HG03064 (cell line): ENCODE measurements at regions not wholly inside any gene's neighbourhood (a gene's known extent, or its start where the extent isn't known, plus 50 kb on each side); places are given as distances from the start of the nearest gene placed in this dataset.

ENCODE experiments used
- ATAC-seq: cut with Tn5 transposase; IDR thresholded peaks from one replicate; pipeline ENCODE4 v1.9.1; 2021; ENCODE audit warnings: low read depth; ENCODE audit not compliant: unreplicated experiment

DNA sequence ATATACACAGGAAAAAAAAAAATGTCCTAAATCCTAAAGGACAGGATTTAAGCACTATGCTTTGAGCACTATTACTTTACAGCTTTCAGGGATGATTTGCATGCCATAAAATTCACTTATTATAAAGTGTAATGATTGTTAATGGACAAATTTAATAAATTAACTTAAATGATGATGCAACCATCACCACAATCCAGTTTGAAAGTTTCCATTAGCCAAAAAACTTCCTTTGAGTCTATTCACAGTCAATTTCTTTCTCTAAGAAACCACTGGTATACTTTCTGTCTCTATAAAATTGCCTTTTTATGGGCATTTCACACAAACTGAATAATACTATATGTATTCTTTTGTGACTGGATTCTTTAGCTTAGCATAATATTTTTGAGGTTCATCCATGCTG lies 111.1 kb upstream of the RIOK3 start:
- ATAC-seq, result no peak

DNA sequence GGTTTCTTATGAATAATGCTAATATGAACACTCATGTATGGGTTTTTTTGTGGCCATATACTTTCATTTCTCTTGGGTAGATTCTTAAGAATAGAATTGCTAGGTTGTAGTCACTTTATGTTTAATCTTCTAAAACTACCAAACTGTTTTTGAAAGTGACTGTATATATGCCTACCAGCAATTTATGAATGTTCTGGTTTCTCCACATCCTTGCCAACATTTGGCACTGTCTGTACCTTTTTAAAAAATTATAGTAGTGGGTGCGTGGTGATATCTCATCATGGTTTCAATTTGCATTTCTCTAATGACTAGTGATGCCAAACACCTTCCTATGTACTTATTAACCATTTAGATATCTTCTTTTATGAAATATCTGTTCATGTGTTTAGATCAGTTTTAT lies 110.6 kb upstream of the RIOK3 start:
- ATAC-seq, result no peak

DNA sequence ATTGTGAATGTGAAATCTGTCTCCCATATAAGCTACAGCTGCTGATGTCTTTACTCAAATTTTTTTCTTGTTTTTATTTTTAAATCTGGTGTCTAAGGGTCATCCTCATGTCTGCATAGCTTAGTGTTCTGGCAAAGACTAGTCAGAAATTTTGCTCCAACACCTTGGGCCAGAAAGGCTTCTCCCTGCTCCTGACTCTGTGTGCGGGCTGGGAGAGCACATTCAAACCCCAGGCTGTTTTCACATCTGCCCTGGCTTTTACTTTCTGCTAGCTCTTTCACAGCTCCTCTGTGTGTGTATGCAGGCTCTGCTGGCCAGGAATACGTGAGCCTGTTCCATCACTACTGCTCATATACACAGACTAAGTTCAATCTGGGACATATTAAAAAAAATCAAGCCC lies 102.9 kb upstream of the RIOK3 start:
- ATAC-seq, result no peak

DNA sequence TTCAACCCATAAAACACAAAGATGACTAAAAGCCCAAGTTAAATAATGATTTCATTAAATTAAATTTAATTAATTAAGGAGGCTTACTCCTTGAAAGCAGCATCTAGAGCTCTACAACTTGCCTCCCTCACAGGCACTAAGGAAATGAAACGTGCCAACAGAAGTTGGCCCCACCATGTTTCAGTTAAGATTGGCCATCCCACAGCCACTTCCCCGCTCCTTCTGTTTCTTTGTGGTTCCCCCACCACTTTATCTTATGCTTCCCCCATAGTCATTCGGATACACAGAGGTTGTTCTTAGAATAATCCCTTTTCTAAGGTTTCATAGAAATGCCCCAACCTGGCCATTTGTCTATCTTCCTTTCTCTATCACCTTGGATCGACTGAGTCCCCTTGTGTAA lies 101.6 kb upstream of the RIOK3 start:
- no peak for ATAC-seq

DNA sequence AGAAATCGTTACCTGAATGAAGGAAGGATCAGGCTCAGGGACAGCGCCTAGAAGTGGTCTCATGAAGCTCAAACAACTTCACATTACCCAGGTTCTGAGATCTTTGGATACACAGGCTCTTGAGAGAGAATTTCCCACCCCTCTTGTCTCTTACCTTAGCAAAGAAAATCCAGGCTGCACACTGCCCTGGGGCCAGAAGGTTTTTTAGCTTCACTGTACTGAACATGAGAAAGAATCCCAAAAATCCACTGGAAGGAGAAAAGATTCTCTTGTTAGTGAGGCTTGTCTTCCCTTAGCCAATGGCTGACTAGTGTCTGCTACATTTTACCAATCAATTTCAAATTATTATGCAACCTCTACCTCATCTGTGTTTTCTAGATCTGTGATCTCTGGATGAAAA lies 101.0 kb upstream of the RIOK3 start:
- no peak for ATAC-seq

DNA sequence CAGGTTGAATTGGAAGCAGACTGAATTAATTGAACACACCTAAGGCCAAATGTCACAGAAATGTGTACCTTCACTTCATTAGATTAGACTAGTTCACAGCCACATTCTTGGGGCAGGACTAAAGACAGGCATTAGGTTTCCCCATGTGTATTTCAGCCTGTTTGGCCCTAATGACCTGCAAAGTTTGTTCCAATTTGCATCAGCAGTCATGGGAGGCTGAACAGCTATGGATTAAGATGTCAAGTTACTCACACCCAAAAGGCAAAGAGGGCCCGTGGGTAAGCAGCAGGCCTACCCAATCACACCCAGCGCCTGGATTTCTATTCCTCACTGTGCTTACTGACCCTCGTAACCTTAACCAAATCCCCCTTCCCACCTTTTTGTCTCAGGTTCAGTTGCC lies 99.6 kb upstream of the RIOK3 start:
- ATAC-seq, result no peak

DNA sequence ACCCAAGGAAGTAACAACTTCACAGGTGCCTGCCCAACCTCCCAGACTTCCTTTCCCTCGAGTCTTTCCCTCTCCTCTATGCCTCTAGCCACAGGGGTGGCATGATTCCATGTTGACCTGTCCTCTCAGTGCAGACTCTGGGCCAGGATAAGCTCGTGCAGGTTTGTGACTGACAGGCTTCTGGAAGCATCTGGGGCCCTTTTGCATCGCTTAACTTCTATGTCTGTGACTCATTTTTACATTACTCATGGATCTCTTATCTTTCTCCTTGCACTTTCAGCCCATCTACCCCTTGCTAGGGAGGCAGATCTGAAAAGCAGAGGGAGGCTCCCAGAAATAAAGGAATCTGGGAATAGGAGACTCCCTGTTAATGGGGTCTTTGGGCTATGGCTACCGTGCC lies 98.5 kb upstream of the RIOK3 start:
- ATAC-seq, result no peak

DNA sequence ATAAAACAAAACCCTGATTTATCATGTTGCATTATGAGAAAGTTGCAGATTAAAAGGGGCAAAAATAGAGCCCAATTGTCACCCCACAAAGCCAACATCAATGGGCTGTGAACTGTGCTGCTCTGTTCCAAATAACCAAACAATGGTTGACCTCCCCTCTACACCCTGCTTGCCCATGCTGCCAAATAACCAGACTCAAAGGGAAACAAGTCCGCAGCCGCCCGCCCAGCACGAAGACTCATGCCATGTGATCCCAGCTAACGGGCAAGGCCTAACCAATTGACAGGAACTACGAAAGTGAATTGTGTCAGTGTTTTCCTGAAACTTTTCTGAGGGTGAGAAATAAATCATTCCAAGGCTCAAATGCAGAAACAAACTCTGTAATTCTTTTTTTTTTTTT lies 97.9 kb upstream of the RIOK3 start:
- no peak for ATAC-seq

DNA sequence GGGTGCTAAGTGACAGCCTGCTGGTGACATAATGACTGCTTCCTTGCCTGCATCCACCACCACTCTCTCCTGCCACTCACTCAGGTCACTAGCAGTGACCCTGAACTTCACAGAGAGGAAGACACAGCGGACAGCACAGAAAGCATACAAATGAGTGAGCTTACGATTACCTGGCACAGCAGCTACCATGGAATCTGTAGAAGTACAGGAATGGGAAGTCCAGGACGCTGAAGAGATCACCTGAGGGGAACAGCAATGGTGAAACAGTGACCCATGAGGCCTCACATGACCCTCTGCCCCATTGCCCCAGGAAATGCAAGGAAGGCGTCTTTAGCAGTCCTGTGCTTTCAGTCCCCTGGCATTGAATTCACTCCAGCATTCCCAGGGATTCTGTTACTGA lies 96.7 kb upstream of the RIOK3 start:
- ATAC-seq, result no peak

DNA sequence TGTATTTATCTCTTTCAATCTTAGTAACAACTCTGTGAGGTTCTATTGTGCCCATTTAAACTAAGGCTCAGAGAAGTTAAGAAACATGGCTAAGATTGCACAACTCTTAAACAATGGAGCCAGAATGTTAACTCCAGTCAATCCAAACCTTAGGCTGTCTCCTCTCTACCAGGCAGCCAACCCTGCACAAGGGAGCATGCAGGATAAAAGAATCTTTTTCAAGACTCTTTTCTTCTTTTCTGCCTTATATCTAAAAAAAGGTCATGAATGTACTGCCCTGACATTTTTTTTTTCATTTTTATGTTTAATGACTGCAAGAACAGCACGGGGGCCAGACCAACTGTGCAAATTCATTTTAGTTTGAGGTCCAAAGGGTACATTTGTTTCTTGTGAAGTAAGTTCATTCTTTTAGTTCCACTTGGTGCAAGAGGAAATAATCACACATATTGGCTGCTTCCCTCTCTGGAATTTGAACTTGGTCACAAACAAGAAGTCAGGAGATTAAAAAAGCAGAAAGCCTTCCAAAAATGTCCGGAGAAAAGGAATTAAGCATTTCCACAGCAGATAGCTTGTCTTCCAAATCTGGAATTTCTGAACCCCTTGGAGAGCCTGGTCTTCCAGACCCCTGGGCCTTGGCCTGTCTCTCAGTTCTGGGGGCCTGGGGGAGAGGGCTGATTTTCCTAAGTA lies 96.0 kb upstream of the RIOK3 start:
- no peak for ATAC-seq

DNA sequence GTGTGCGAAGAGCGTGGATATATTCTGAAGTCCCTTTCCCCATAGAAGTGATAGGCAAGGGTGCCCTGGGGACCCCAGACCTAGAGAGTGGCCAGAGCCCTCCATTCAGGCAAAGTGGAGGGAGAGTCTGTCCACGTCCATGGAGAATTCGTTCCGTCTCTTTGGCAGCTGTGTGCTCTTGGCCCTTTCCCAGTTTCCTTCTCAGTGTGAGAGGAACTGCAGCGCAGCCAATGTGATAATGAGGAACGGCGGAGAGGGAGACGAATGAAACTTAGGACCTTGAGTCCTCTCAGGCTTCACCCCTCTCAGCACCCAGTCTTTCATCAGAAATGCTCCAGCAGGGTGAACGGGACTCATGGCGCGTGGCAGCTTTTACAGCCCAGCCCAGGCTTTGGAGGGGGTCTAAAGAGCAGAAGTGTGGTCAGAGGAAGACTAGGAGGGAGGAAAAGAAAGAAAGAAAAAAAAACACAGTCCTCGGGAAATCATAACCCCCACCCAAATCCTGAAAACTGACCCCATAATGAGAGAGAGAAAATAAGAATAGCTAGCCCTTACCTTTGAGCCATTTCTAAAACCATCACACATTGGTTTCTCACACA lies 95.0 kb upstream of the RIOK3 start:
- no peak for ATAC-seq

DNA sequence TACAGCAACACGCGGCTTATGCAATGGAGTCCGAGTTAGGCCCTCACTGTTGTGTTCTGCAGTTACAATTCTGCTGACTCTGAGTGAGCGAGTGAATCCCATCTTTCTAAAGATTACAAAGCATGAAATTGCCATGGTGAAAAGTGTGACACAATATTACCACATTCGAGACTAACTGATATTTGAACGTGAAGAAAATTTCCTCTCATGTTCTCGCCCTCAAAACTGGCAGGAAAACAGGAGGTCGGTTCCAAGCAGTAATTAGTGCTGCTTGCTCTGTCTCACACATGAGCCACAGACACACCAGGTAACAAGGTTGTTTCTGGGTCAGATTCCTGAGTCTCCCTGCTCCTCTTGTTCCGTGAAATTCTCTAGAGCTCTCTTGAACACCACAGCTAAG lies 93.7 kb upstream of the RIOK3 start:
- ATAC-seq, result no peak

DNA sequence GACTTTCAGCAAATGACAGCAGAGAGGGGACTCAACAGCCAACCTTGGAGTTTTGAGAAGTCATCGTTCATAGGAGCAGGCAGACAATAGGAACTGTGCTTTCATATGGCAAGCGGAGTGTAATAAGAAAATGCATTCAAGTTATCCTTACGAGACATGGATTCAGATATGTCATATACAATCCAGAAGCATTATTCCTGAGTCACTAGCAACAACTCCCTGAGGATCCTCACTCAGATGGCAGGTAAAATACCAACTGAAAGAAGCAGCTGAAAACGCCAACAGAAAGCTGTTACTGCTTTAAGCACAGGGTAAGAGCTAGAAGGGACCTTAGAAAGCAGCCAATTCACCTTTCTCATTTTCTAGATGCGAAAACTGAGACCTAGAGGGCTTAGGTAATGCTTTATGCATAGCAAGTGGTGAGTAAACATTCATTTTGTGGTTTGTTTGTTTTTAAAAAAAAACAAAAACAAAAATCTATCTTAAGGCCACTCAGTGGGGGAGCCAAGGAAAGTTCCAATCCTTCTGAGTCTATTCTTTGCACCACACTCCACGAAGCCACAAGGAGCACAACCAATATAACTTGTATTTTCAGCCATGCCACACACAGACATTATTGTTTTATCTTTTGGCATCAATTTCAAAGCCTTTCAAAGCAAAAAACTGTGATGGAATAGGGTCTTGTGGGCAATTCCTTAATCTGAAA lies 89.1 kb upstream of the RIOK3 start:
- no peak for ATAC-seq

DNA sequence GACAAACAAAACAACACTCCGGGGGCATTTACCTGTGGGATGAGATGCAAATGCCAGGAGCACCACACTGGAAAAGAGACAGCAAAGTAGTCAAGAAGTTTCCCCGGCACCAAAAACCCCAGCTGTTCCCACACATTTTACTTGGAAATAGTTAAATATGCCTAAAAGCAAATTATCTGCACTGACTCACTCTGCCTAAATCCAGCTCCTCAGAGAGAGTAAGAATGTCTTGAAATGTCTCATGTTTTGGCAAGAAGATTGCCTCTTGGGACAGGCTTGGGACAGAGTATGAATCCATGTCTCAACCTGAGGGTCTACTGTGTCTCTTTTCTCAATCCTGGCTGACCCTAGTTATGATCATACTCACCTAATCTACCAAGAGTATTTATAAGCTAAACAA lies 87.5 kb upstream of the RIOK3 start:
- ATAC-seq, result no peak

DNA sequence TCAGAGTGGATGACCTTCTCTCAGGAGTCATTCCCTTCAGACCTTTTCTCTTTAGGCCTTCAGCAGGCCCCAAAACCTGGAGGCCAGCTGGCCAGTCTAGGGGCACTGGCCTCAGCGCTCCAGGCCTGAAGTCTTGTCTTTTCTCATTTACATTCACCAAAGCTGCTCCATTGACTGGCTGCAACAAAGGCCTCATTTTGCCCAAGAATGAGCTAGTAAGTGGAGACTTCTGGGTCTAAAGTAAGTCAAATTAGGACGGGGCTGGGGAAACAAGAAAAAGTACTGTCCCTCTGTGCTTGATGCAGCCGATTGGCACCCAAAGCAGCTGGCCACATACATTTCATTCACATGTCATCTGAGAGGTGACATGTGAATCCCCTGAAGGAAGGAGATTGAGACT lies 83.8 kb upstream of the RIOK3 start:
- no peak for ATAC-seq

DNA sequence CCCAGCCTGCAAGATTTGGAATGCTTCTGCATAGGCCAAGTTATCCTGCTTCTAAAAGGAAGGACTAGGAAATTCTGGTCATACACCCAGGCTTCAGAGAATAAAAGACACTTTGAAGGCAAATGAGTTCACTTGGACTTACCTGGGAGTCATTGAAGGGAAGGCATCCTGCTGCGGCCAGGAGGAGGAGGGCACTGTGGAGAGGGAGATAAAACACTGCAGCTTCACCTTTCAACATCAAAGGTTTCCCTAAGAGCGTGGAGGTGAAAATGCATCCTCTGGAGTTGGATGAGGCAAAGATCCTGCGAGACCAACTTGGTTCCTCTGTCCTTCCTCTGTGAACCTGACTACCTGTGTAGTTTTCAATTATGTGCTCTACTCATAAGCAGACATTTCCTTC lies 79.5 kb upstream of the RIOK3 start:
- no peak for ATAC-seq

DNA sequence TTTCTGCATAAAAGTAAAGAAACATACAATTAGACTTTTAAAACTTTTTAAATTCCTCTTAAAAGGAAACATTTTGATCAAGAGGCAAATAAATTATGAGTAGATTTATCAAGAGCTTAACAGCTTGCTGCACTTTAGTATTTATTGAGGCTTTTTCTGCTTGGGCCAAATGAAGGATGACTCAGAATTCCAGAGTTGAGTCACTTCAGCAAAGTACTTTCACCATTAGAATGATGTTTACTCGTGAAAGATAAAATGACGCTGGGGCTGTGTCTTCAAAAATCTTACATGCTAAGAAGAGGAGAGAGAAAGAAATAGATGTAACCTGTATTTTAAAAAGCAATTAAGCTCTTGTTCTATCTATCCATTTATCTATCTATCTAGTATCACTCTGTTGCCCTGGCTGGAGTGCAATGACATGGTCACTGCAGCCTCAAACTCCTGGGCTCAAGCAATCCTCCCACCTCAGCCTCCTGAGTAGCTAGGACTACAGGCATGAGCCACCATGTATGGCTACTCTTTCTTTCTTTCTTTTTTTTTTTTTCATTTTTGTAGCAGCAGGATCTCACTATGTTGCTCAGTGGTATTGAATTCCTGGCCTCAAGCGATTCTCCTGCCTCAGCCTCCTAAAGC lies 75.3 kb upstream of the RIOK3 start:
- no peak for ATAC-seq

DNA sequence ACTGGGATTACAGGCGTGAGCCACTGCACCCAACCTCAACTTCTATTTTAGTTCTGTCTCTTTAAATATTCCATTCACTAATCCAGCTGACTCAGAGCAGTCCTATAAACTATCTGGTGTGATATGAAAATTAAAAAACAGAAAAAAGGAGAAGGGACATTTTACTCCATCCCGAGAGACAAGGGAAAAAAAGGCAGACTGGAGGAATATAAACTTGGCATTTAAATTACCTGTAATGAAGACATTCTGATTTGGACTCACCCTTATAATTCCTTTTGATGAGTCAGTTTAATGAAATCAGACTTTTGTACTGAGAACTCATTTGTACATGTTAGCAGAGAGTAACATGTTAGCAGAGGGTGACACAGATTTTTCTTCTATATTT lies 74.8 kb upstream of the RIOK3 start:
- ATAC-seq, result no peak

DNA sequence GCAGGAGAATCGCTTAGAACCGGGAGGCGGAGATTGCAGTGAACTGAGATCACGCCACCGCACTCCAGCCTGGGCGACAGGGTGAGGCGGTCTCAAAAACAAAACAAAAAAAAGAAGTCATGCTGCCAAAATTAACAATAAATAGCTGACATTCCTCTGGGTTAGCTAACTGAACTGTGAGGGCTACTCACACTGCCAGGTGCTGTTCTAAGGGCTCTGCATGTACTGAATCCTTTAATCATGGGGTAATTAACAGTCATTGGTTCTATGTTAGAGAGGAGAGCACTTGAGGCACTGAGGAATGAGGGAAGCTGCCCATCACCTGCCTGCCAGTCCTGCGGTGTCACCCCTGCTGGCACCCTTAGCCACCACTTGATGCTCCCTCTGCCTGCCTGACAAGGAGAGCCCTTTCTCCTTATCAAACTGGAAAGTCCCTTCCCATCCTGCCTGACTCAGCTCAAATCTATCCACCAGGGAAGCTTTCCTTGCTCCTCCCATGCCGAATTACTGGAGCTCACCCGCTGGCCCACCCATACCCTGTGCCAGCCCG lies 73.0 kb upstream of the RIOK3 start:
- ATAC-seq, result no peak

DNA sequence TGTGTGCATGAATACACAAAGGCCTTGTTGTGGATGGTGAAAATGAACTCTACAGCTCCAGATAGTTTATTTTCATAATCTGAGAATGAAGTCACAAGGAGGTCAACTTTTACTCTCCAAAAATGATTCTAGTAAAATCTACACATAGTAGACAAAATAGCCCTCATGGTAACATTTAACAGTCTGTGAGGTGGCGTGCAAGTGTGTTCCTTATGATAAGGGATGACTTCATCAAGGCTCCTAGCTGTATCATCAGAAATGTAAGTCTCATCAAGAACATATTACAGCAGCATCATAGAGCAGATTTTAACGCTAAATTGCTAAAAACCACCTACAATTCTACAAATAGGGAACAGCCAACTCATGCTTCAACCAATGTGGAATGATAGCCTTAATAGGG lies 72.3 kb upstream of the RIOK3 start:
- ATAC-seq, result no peak

DNA sequence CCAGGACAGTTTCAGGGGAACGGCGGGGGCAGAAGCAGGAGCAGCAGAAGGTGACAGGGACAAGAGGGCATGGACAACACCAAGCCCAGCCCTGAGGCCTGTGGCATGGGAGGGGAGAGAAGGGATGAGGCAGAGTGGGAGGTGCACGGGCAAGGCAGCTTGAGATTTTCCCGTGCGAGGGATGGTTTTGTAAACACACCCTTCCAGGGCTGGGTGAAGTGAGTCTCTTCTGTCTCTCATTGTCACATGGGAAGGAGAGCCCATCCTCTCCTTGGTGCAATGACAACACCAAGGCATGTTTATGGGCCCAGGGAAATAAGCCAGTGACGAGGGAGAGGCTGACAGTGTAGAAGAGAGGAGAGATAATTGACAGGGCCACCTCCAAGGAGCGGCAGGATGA lies 69.6 kb upstream of the RIOK3 start:
- ATAC-seq, result no peak
